GM12878 (cell line): ENCODE measurements at regions not wholly inside any gene's neighbourhood (a gene's known extent, or its start where the extent isn't known, plus 50 kb on each side); places are given as distances from the start of the nearest gene placed in this dataset.

Experiments
- ATAC-seq: fragments of 200-7000 bp; cut with Tn5 transposase; 3 replicates; pipeline ENCODE4 v1.9.1; 2020; ENCODE audit warnings: mild to moderate bottlenecking, moderate library complexity
- BruUV-seq: library from RNA; stranded (reverse); fragments of 400-500 nt; replicated peaks from 2 replicates; lab custom pipeline; 2021; lab: Mats Ljungman, UMichigan
- CTCF ChIA-PET: fragments of 300-600 bp; sonication (Branson Sonifier 250); formaldehyde crosslinking; extraction: SDS; loops from one replicate; lab custom pipeline; 2021; ENCODE audit warnings: inconsistent platforms; lab: Yijun Ruan, JAX
- POLR2A ChIA-PET: fragments of 350-600 bp; formaldehyde crosslinking; extraction: SDS; loops from one replicate; lab custom pipeline; 2021; ENCODE audit warnings: inconsistent platforms; lab: Charles Lee
- RAD21 ChIA-PET: fragments of 300-600 bp; sonication (Branson Sonifier 250); formaldehyde crosslinking; loops from one replicate; lab custom pipeline; 2023; ENCODE audit warnings: antibody characterized with exemption; ENCODE audit not compliant: unreplicated experiment; lab: Charles Lee
- SMC1A ChIA-PET: fragments of 300-600 bp; sonication (Branson Sonifier 250); formaldehyde crosslinking; loops from one replicate; lab custom pipeline; 2023; ENCODE audit not compliant: unreplicated experiment, uncharacterized antibody; lab: Charles Lee
- DNase-seq: peaks from one replicate; pipeline ENCODE4 v3.0.0-alpha.2; 2011; ENCODE audit warnings: low read depth, low spot score
- FAIRE-seq: peaks from 3 replicates; lab custom pipeline; 2011; peaks lifted over from hg19 to GRCh38; lab: Jason Lieb, UNC
- H2AFZ ChIP-seq: 2 replicates; pipeline ENCODE4 v1.6.0; 2011; ENCODE audit warnings: low read depth, low read length, control low read depth; ENCODE audit not compliant: control insufficient read depth
- H3K27ac ChIP-seq: 2 replicates; pipeline ENCODE4 v1.5.1; 2011; ENCODE audit warnings: control low read depth; ENCODE audit not compliant: control insufficient read depth, insufficient read depth
- H3K27me3 ChIP-seq, 2 experiments: replicated peaks in 1 of 2; 2 replicates each; pipeline versions ENCODE4 v1.6.0 to v1.6.1; 2011; ENCODE audit warnings: low read length in 1 of 2; ENCODE audit not compliant: control insufficient read depth in 2 of 2, insufficient read depth in 2 of 2
- H3K36me3 ChIP-seq, 2 experiments: 2 replicates each; pipeline ENCODE4 v1.5.1; 2011; ENCODE audit warnings: low read length in 1 of 2; ENCODE audit not compliant: control insufficient read depth in 2 of 2, insufficient read depth in 2 of 2
- H3K4me1 ChIP-seq: 2 replicates; pipeline ENCODE4 v1.6.1; 2011; ENCODE audit warnings: mild to moderate bottlenecking, low read length, moderate library complexity, mixed read lengths; ENCODE audit not compliant: control insufficient read depth, insufficient read depth
- H3K4me2 ChIP-seq: 2 replicates; pipeline ENCODE4 v1.6.0; 2011; ENCODE audit warnings: control low read depth; ENCODE audit not compliant: control insufficient read depth, insufficient read depth
- H3K4me3 ChIP-seq: fragments of 200-600 bp; sonication (generic); 2 replicates; pipeline ENCODE4 v1.5.1; 2016
- H3K79me2 ChIP-seq: 2 replicates; pipeline ENCODE4 v1.6.0; 2011; ENCODE audit warnings: low read length; ENCODE audit not compliant: control insufficient read depth, insufficient read depth
- H3K9ac ChIP-seq: 2 replicates; pipeline ENCODE4 v1.8.0; 2011; ENCODE audit warnings: low read length, control low read depth, mixed read lengths; ENCODE audit not compliant: control insufficient read depth, insufficient read depth
- H3K9me3 ChIP-seq: replicated peaks from 3 replicates; pipeline ENCODE4 v1.5.1; 2011; ENCODE audit warnings: mild to moderate bottlenecking, low read length; ENCODE audit not compliant: control insufficient read depth, insufficient read depth
- H4K20me1 ChIP-seq: 2 replicates; pipeline ENCODE4 v1.6.0; 2011; ENCODE audit not compliant: control insufficient read depth, insufficient read depth
- CUX1 ChIP-seq: IDR thresholded peaks from 2 replicates; pipeline ENCODE4 v1.6.1; 2012; ENCODE audit warnings: improper control_type of control experiment, low read depth, low read length; ENCODE audit not compliant: insufficient replicate concordance
- FOXM1 ChIP-seq: IDR thresholded peaks from 2 replicates; pipeline ENCODE4 v1.6.1; 2012; ENCODE audit warnings: low read depth, mild to moderate bottlenecking, inconsistent platforms, low read length, moderate library complexity
- IKZF1 ChIP-seq: fragments of 450-650 bp; conservative IDR thresholded peaks from 2 replicates; pipeline ENCODE4 v1.6.1; 2017; ENCODE audit warnings: antibody characterized with exemption, mild to moderate bottlenecking
- MTA2 ChIP-seq: fragments of 450-650 bp; IDR thresholded peaks from 2 replicates; pipeline ENCODE4 v1.6.1; 2016; ENCODE audit warnings: low read depth, mild to moderate bottlenecking, moderate library complexity
- NBN ChIP-seq: fragments of 450-650 bp; IDR thresholded peaks from 2 replicates; pipeline ENCODE4 v1.6.1; 2016
- RAD21 ChIP-seq: IDR thresholded peaks from 2 replicates; pipeline ENCODE4 v1.6.1; 2011; ENCODE audit warnings: mild to moderate bottlenecking, low read depth, low read length, moderate library complexity; ENCODE audit not compliant: insufficient read depth
- SREBF1 ChIP-seq: IDR thresholded peaks from 2 replicates; pipeline ENCODE4 v1.6.1; 2012; ENCODE audit warnings: mild to moderate bottlenecking, low read length
- ZNF384 ChIP-seq: IDR thresholded peaks from 2 replicates; pipeline ENCODE4 v1.6.1; 2012; ENCODE audit warnings: low read depth, mild to moderate bottlenecking, low read length, improper control_type of control experiment, borderline replicate concordance
- WGBS: methylation state at CpG from one replicate; pipeline ENCODE4 v1.1.6; 2016; ENCODE audit warnings: low lambda C conversion rate; ENCODE audit not compliant: insufficient replicate concordance, insufficient coverage; ENCODE audit errors: missing lambda C conversion rate; 5-methylcytosine and 5-hydroxymethylcytosine counted together
- in situ Hi-C: fragments of 300-500 bp; cut with MboI; formaldehyde crosslinking; loops from 9 replicates; pipeline ENCODE4 v1.14.3; 2018; ENCODE audit warnings: mixed read lengths
- intact Hi-C: fragments of 100-400 bp; cut with micrococcal nuclease; formaldehyde crosslinking; loops from one replicate; pipeline ENCODE4 v1.14.2; 2022; ENCODE audit not compliant: unreplicated experiment
- TF ChIP-seq, protein P1 (sequence below): fragments of 450-650 bp; formaldehyde crosslinking; IDR thresholded peaks from 2 replicates; pipeline ENCODE4 v1.4.0; 2022; ENCODE audit warnings: mild to moderate bottlenecking, moderate library complexity
- TF ChIP-seq, protein P2 (sequence below): fragments of 450-650 bp; IDR thresholded peaks from 2 replicates; pipeline ENCODE4 v1.6.1; 2016; ENCODE audit warnings: mild to moderate bottlenecking
- TF ChIP-seq, protein P3 (sequence below): IDR thresholded peaks from 2 replicates; pipeline ENCODE4 v1.6.1; 2012; ENCODE audit warnings: low read depth, low read length, improper control_type of control experiment
- TF ChIP-seq, protein P4 (sequence below): fragments of 450-650 bp; IDR thresholded peaks from 2 replicates; pipeline ENCODE4 v1.6.1; 2018; ENCODE audit warnings: mild to moderate bottlenecking, low read depth, moderate library complexity; ENCODE audit not compliant: partially characterized antibody

DNA sequence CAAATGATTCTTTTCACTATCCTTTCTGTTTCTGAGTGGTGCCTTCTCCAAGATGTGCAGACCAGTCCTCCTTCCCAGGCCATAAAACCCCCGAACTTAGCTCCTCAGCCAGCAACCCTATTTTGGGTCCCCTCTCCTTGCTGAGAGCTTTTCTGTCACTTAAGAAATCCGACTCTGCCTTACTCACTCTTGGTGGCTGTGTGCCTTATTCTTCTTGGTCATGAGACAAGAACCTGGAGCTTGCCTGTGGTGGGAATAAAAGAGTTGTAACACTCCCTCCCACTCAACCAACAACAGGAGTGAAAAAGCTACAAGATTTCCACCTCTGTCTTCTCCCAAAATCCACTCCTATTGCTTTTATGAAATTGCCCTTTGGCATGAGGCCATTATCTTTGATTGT lies 62.6 kb downstream of the RPS12 start:
- RAD21 ChIA-PET, result no interaction called here
- no peak overlapping the region for H3K4me2 ChIP-seq
- no peak overlapping the region for H3K4me3 ChIP-seq
- ATAC-seq (no peak), FAIRE-seq (no peak), DNase-seq (no peak)
- no peak overlapping the region for H2AFZ ChIP-seq
- in situ Hi-C loops (no loop called here), intact Hi-C loops (no loop called here)
- no TSS peak for BruUV-seq
- peaks cover 5% of the 10 kb centered on the region; the same call in 2 of the 3 replicates for H3K9me3 ChIP-seq
- SMC1A ChIA-PET, result no interaction called here
- CTCF ChIA-PET, result no interaction called here
- 27% methylated on average over 2 of the region's 2 CpGs for WGBS
- H3K9ac ChIP-seq, result no peak overlapping the region
- peaks cover 13% of the 10 kb centered on the region for H3K4me1 ChIP-seq
- H3K36me3 ChIP-seq, result no peaks in the 10 kb centered on the region
- POLR2A ChIA-PET, result no interaction called here
- no peaks in the 10 kb centered on the region for H3K79me2 ChIP-seq
- H4K20me1 ChIP-seq, result no peaks in the 10 kb centered on the region; the same call in 1 of the 2 replicates
- no peak overlapping the region for H3K27ac ChIP-seq
- no peaks in the 10 kb centered on the region; a peak in 1 of 4 replicates for H3K27me3 ChIP-seq
- TF ChIP-seq, protein P1, sequence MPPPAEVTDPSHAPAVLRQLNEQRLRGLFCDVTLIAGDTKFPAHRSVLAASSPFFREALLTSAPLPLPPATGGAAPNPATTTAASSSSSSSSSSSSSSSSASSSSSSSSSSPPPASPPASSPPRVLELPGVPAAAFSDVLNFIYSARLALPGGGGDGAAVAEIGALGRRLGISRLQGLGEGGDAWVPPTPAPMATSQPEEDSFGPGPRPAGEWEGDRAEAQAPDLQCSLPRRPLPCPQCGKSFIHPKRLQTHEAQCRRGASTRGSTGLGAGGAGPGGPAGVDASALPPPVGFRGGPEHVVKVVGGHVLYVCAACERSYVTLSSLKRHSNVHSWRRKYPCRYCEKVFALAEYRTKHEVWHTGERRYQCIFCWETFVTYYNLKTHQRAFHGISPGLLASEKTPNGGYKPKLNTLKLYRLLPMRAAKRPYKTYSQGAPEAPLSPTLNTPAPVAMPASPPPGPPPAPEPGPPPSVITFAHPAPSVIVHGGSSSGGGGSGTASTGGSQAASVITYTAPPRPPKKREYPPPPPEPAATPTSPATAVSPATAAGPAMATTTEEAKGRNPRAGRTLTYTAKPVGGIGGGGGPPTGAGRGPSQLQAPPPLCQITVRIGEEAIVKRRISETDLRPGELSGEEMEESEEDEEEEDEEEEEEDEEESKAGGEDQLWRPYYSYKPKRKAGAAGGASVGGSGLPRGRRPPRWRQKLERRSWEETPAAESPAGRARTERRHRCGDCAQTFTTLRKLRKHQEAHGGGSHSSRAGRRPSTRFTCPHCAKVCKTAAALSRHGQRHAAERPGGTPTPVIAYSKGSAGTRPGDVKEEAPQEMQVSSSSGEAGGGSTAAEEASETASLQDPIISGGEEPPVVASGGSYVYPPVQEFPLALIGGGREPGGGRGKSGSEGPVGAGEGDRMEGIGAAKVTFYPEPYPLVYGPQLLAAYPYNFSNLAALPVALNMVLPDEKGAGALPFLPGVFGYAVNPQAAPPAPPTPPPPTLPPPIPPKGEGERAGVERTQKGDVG (CRISPR knock-in tag), result no peak
- TF ChIP-seq MTA2 (no peak), FOXM1 (no peak), ZNF384 (no peak), CUX1 (no peak), IKZF1 (no peak), RAD21 (no peak), SREBF1 (no peak), NBN (no peak)
- TF ChIP-seq, protein P2, sequence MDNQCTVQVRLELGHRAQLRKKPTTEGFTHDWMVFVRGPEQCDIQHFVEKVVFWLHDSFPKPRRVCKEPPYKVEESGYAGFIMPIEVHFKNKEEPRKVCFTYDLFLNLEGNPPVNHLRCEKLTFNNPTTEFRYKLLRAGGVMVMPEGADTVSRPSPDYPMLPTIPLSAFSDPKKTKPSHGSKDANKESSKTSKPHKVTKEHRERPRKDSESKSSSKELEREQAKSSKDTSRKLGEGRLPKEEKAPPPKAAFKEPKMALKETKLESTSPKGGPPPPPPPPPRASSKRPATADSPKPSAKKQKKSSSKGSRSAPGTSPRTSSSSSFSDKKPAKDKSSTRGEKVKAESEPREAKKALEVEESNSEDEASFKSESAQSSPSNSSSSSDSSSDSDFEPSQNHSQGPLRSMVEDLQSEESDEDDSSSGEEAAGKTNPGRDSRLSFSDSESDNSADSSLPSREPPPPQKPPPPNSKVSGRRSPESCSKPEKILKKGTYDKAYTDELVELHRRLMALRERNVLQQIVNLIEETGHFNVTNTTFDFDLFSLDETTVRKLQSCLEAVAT, result no peak
- TF ChIP-seq, protein P3, sequence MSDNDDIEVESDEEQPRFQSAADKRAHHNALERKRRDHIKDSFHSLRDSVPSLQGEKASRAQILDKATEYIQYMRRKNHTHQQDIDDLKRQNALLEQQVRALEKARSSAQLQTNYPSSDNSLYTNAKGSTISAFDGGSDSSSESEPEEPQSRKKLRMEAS, result no peak
- TF ChIP-seq, protein P4, sequence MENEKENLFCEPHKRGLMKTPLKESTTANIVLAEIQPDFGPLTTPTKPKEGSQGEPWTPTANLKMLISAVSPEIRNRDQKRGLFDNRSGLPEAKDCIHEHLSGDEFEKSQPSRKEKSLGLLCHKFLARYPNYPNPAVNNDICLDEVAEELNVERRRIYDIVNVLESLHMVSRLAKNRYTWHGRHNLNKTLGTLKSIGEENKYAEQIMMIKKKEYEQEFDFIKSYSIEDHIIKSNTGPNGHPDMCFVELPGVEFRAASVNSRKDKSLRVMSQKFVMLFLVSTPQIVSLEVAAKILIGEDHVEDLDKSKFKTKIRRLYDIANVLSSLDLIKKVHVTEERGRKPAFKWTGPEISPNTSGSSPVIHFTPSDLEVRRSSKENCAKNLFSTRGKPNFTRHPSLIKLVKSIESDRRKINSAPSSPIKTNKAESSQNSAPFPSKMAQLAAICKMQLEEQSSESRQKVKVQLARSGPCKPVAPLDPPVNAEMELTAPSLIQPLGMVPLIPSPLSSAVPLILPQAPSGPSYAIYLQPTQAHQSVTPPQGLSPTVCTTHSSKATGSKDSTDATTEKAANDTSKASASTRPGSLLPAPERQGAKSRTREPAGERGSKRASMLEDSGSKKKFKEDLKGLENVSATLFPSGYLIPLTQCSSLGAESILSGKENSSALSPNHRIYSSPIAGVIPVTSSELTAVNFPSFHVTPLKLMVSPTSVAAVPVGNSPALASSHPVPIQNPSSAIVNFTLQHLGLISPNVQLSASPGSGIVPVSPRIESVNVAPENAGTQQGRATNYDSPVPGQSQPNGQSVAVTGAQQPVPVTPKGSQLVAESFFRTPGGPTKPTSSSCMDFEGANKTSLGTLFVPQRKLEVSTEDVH, result no peak
